NCI-H2171 (cell line): ENCODE measurements at regions not wholly inside any gene's neighbourhood (a gene's known extent, or its start where the extent isn't known, plus 50 kb on each side); places are given as distances from the start of the nearest gene placed in this dataset.
"Not testable (repeated sequence)": the region's sequence is repeated elsewhere in the genome, so short reads cannot be mapped to it uniquely, and the experiment has no call there.

ENCODE experiments used
- DNase-seq: peaks from one replicate; lab custom pipeline; 2025; lab: John Stamatoyannopoulos, UW

GRCh38 chr15:69919816-69920215, 177.9 kb downstream of the TLE3 start:
- DNase-seq = no peak

GRCh38 chr15:69920221-69920620, 177.5 kb downstream of the TLE3 start:
- DNase-seq = no peak

- DNase-seq = no peak
These were observed 175.8 kb downstream of the TLE3 start for GRCh38 chr15:69921626-69922619.

GRCh38 chr15:69924531-69924930, 173.2 kb downstream of the TLE3 start:
- no peak for DNase-seq

- no peak for DNase-seq
These were observed 171.7 kb downstream of the TLE3 start for GRCh38 chr15:69926006-69926405.

GRCh38 chr15:69926721-69927120, 171.0 kb downstream of the TLE3 start:
- no peak for DNase-seq

GRCh38 chr15:69928890-69929289, 168.8 kb downstream of the TLE3 start:
- DNase-seq = not testable (repeated sequence)

- no peak for DNase-seq
These were observed 167.6 kb downstream of the TLE3 start for GRCh38 chr15:69929905-69930630.

GRCh38 chr15:69930754-69931153, 167.0 kb downstream of the TLE3 start:
- no peak for DNase-seq

GRCh38 chr15:69931156-69931555, 166.6 kb downstream of the TLE3 start:
- DNase-seq = no peak

- DNase-seq = no peak
These were observed 163.1 kb downstream of the TLE3 start for GRCh38 chr15:69934607-69935006.

GRCh38 chr15:69939513-69940440, 157.9 kb downstream of the TLE3 start:
- DNase-seq = no peak

GRCh38 chr15:69940441-69941300, 157.0 kb downstream of the TLE3 start:
- DNase-seq = no peak

GRCh38 chr15:69941301-69941605, 156.5 kb downstream of the TLE3 start:
- DNase-seq = no peak

GRCh38 chr15:69941706-69942495, 155.8 kb downstream of the TLE3 start:
- DNase-seq = no peak

- no peak for DNase-seq
These were observed 154.1 kb downstream of the TLE3 start for GRCh38 chr15:69943637-69944036.

- DNase-seq = no peak
These were observed 152.0 kb downstream of the TLE3 start for GRCh38 chr15:69945729-69946128.

- DNase-seq = no peak
These were observed 150.8 kb downstream of the TLE3 start for GRCh38 chr15:69946870-69947269.

GRCh38 chr15:69947394-69947793, 150.3 kb downstream of the TLE3 start:
- no peak for DNase-seq

- no peak for DNase-seq
These were observed 148.2 kb downstream of the TLE3 start for GRCh38 chr15:69949485-69949884.
